ENCODE measurements at regions not wholly inside any gene's neighbourhood (a gene's known extent, or its start where the extent isn't known, plus 50 kb on each side); places are given as distances from the start of the nearest gene placed in this dataset.

DNA sequence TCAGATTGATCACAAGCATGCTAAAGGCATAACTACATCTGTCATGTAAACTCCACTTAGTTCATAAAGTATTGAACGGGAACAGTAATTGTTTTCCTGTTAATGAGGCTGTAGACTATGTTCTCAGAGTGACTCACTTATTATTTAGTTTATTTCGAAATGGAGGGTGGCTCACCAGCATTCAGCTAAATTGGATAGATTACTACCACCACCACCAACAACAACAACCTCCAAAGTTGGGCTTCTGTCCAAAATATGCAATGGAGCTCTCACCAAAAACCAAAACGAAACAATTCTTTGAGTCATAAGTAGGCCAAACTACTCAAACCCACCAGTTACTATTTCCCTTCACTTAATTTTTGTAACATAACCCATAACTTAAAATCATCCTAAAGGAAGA lies 127.9 kb upstream of the NRBF2 start:
- no peaks in the 10 kb centered on the region for H3K4me1 ChIP-seq (ENCODE audit: control insufficient read depth, insufficient read depth, low read length, poor library complexity, severe bottlenecking)
- H3K36me3 ChIP-seq (ENCODE audit: control insufficient read depth, insufficient read depth, low read length): no peaks in the 10 kb centered on the region
- H3K4me3 ChIP-seq (ENCODE audit: extremely low read depth, insufficient read depth, low read length, poor library complexity, severe bottlenecking): no peak overlapping the region
- no CpG with 5 or more reads among the region's 3 CpGs for WGBS, 2 experiments (ENCODE audit: insufficient coverage in 2 of 2)
- H3K27ac ChIP-seq (ENCODE audit: low read depth, low read length, severe bottlenecking): no peak overlapping the region
- H3K9me3 ChIP-seq (ENCODE audit: control insufficient read depth, low read length): no peaks in the 10 kb centered on the region

DNA sequence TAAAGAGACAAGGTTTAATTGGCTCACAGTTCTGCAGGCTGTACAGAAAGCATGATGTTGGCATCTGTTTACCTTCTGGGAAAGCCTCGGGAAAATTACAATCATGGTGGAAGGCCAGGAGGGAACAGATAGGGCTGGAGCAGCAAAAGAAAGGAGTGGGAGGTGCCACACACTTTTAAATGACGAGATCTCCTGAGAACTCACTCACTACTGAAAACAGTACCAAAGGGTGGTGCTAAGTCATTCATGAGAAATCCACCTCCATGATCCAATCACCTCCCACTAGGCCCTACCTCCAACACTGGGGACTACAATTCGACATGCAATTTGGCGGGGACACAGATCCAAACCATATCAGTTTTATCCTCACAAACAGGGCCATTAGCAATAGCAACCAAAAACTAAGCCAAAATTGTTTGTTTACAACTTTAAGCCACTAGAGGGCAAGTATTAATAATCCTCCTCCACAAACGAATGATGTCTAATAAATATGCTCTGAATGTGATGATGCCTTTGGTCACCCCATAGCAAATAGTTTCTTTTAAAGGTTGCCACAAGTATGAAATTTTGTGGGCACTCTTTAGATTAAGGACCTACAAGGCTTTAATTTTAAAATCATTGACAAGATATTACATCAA lies 129.2 kb upstream of the NRBF2 start:
- WGBS, 2 experiments (ENCODE audit: insufficient coverage in 2 of 2): 60 to 63% methylated on average over 2 to 3 of the region's 5 CpGs
- no peaks in the 10 kb centered on the region for H3K36me3 ChIP-seq (ENCODE audit: control insufficient read depth, insufficient read depth, low read length)
- H3K4me1 ChIP-seq (ENCODE audit: control insufficient read depth, insufficient read depth, low read length, poor library complexity, severe bottlenecking): no peaks in the 10 kb centered on the region
- no peak overlapping the region for H3K27ac ChIP-seq (ENCODE audit: low read depth, low read length, severe bottlenecking)
- H3K4me3 ChIP-seq (ENCODE audit: extremely low read depth, insufficient read depth, low read length, poor library complexity, severe bottlenecking): no peak overlapping the region
- no peaks in the 10 kb centered on the region for H3K9me3 ChIP-seq (ENCODE audit: control insufficient read depth, low read length)

DNA sequence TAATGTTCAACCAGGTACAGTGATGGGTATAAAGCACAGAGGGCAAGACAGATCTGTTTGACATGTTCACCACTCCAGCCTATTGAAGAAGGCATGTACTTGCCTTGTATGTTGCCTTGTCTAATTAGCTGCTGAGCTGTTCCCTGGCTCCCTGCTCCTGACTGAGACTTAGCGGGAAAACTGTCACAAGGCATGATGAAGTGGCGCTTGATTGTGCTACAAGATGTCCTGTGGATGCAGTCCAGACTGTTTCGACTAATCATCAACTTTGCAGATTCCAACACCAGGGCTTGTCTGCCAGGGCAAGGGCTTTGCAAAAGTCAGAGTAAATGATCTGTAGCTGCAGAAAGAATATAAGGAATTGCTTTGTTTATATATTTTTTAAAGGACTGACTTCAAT lies 136.2 kb upstream of the NRBF2 start:
- Histone ChIP-seq H3K9me3 (ENCODE audit: control insufficient read depth, low read length) (no peaks in the 10 kb centered on the region), H3K27ac (ENCODE audit: low read depth, low read length, severe bottlenecking) (no peak overlapping the region), H3K4me3 (ENCODE audit: extremely low read depth, insufficient read depth, low read length, poor library complexity, severe bottlenecking) (no peak overlapping the region), H3K4me1 (ENCODE audit: control insufficient read depth, insufficient read depth, low read length, poor library complexity, severe bottlenecking) (no peaks in the 10 kb centered on the region), H3K36me3 (ENCODE audit: control insufficient read depth, insufficient read depth, low read length) (no peaks in the 10 kb centered on the region)
- 45 to 77% methylated on average over 3 of the region's 3 CpGs for WGBS, 2 experiments (ENCODE audit: insufficient coverage in 2 of 2)

DNA sequence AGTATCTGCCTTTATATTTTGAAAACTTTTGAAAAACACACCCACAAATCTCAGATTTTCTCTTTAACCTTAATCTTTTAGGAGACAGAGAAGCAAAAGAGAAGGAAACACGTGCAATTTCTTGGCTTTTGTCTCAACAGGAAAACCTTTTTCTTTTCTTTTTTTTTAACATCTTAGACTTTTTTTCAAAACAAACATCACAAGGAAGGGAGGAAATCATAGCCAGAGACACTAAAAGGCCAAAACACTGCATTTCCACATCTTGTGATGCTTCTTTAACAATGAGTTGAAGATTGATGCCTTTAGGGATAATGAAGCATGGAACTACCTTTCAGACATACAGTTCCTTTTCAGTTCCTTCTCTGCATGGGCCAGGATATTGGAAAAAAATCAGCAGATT lies 136.6 kb upstream of the NRBF2 start:
- Histone ChIP-seq H3K4me1 (ENCODE audit: control insufficient read depth, insufficient read depth, low read length, poor library complexity, severe bottlenecking) (no peaks in the 10 kb centered on the region), H3K27ac (ENCODE audit: low read depth, low read length, severe bottlenecking) (no peak overlapping the region), H3K4me3 (ENCODE audit: extremely low read depth, insufficient read depth, low read length, poor library complexity, severe bottlenecking) (no peak overlapping the region), H3K9me3 (ENCODE audit: control insufficient read depth, low read length) (no peaks in the 10 kb centered on the region), H3K36me3 (ENCODE audit: control insufficient read depth, insufficient read depth, low read length) (no peaks in the 10 kb centered on the region)
- no CpG with 5 or more reads among the region's 1 CpG for WGBS, 2 experiments (ENCODE audit: insufficient coverage in 2 of 2)

DNA sequence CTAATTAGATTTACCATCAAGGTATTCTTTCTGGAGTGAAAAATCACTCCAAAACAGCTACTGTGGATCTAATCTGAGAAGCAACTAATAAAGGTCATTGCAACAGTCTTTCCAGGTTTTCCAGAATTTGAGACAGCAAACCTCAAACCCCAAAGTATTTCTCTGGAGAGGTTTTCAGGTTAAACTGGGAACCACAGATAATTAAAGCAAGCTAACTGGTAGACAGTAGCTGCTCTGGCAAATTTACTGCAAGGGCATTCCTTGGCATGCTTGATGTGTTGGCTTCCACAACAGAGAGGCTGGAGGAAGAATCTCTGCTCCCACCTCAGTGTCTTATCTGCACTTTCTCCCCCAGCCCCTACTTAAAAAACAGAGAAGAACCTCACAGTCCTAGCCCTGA lies 140.0 kb upstream of the NRBF2 start:
- Histone ChIP-seq H3K4me3 (ENCODE audit: extremely low read depth, insufficient read depth, low read length, poor library complexity, severe bottlenecking) (no peak overlapping the region), H3K9me3 (ENCODE audit: control insufficient read depth, low read length) (no peaks in the 10 kb centered on the region), H3K27ac (ENCODE audit: low read depth, low read length, severe bottlenecking) (no peak overlapping the region), H3K4me1 (ENCODE audit: control insufficient read depth, insufficient read depth, low read length, poor library complexity, severe bottlenecking) (no peaks in the 10 kb centered on the region), H3K36me3 (ENCODE audit: control insufficient read depth, insufficient read depth, low read length) (no peaks in the 10 kb centered on the region)

DNA sequence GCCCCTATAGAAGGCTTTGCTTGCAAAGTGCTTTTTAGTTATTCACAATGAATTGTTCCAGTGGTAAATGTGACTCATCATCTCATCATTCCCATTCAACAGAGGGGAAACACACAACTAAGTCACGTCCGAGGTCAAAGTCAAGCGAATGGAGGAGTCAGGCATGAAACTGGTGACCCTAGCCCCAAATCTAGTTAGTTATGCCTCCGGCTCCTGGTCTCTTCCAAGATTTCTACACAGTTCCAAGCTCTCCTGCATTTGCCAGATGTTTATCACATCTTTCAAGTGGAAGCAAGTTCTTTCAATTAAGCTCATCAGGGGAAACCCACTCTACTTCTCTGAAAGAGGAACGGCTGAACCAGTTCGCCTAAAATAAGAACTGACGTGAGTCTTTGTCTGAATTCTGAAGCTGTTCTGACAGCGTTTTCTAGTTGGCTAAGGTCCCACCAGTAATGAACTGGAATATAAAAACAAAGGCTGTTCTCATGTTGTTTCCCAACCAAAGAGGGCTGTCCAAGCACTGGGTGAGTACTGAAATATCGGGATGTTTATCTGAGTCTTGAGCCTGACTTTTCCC lies 140.9 kb upstream of the NRBF2 start:
- no peaks in the 10 kb centered on the region for H3K9me3 ChIP-seq (ENCODE audit: control insufficient read depth, low read length)
- no peaks in the 10 kb centered on the region for H3K36me3 ChIP-seq (ENCODE audit: control insufficient read depth, insufficient read depth, low read length)
- no peak overlapping the region for H3K27ac ChIP-seq (ENCODE audit: low read depth, low read length, severe bottlenecking)
- WGBS, 2 experiments (ENCODE audit: insufficient coverage in 2 of 2): 84 to 93% methylated on average over 8 of the region's 9 CpGs
- no peak overlapping the region for H3K4me3 ChIP-seq (ENCODE audit: extremely low read depth, insufficient read depth, low read length, poor library complexity, severe bottlenecking)
- no peaks in the 10 kb centered on the region for H3K4me1 ChIP-seq (ENCODE audit: control insufficient read depth, insufficient read depth, low read length, poor library complexity, severe bottlenecking)

DNA sequence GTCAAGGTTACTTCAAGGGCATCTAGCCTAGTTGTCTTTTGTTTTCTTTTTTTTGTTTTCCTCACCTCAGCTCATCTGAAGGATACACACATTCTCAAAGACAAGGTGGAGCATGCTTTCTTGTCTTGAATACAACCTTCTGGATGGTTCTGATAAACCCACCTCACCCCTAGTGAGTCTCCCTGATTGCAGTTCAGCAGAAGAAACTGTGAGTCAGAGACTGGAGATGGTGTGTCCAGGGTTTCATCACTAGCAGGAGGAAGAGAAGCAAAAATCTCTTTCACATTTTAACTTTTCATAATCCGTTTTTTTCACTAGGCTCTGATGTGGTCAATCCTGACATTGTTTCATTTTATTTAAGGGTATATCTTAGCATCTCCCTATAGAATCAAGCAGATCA lies 143.0 kb upstream of the NRBF2 start:
- no peaks in the 10 kb centered on the region for H3K9me3 ChIP-seq (ENCODE audit: control insufficient read depth, low read length)
- H3K36me3 ChIP-seq (ENCODE audit: control insufficient read depth, insufficient read depth, low read length): no peaks in the 10 kb centered on the region
- no peak overlapping the region for H3K4me3 ChIP-seq (ENCODE audit: extremely low read depth, insufficient read depth, low read length, poor library complexity, severe bottlenecking)
- no peaks in the 10 kb centered on the region for H3K4me1 ChIP-seq (ENCODE audit: control insufficient read depth, insufficient read depth, low read length, poor library complexity, severe bottlenecking)
- WGBS, 2 experiments (ENCODE audit: insufficient coverage in 2 of 2): no CpG with 5 or more reads among the region's 1 CpG
- no peak overlapping the region for H3K27ac ChIP-seq (ENCODE audit: low read depth, low read length, severe bottlenecking)

DNA sequence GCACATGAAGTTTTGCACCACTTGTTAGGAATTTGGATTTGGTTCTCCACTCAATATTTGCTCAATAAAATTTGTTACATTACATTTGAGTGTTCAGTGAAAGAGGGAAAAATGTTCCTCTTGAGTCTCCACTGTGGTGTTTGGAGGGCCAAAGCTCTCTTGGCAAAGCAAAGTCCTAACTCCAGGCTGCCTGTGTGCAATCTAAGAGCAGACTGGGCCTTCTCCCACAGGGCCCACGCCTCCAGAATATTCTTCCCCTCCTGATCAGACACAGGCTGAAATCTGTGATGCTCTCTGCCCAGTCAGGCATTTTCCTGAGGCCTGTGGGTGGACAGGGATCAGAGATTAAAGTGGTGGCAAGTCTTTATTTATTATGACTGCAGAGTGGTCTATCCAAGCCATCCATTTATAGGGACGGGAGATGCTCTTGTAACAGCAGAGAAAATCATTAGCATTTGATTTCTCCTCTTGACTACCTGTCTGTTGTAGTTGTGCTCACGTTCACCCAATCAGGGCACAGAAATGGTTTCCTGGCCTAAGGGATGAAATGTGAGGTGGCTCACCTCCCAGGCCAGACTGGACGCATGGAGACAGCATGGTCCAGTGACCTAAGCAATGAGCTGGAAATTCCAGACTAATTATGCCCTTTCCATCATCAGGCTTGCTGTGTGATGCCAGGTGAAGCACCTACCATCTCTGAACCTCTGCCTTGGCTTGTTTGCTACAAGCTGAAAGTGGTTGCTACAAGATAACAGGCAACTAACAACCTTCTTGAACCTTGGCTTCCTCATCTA lies 147.1 kb upstream of the NRBF2 start:
- Histone ChIP-seq H3K4me3 (ENCODE audit: extremely low read depth, insufficient read depth, low read length, poor library complexity, severe bottlenecking) (no peak overlapping the region), H3K4me1 (ENCODE audit: control insufficient read depth, insufficient read depth, low read length, poor library complexity, severe bottlenecking) (peaks cover under 1% of the 10 kb centered on the region), H3K9me3 (ENCODE audit: control insufficient read depth, low read length) (no peaks in the 10 kb centered on the region), H3K27ac (ENCODE audit: low read depth, low read length, severe bottlenecking) (no peak overlapping the region), H3K36me3 (ENCODE audit: control insufficient read depth, insufficient read depth, low read length) (no peaks in the 10 kb centered on the region)
- WGBS, 2 experiments (ENCODE audit: insufficient coverage in 2 of 2): 67 to 100% methylated on average over 1 to 3 of the region's 4 CpGs

DNA sequence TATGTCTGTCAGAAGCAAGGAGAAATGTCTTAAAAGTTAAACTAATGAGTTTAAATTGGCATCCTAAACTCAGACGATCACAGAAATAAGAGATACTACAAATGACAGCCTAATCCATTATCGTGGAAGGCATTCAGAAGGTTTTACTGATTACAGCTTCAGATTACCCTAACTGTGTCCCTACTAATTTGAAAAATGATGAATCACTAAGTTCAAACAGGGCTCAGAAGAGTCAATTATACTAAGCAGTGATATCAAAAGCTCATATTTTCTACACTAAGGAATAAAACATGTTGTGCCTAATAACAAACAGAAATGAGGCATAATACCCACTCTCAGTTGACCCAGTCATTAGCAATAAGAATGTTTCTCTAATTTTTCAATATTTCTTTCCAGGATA lies 152.0 kb upstream of the NRBF2 start:
- WGBS, 2 experiments (ENCODE audit: insufficient coverage in 2 of 2): 71% methylated on average over 1 of the region's 2 CpGs; no CpG with 5 or more reads in 1 of the 2 experiments
- Histone ChIP-seq H3K4me1 (ENCODE audit: control insufficient read depth, insufficient read depth, low read length, poor library complexity, severe bottlenecking) (peaks cover 5% of the 10 kb centered on the region), H3K9me3 (ENCODE audit: control insufficient read depth, low read length) (peaks cover 4% of the 10 kb centered on the region), H3K36me3 (ENCODE audit: control insufficient read depth, insufficient read depth, low read length) (no peaks in the 10 kb centered on the region), H3K4me3 (ENCODE audit: extremely low read depth, insufficient read depth, low read length, poor library complexity, severe bottlenecking) (no peak overlapping the region), H3K27ac (ENCODE audit: low read depth, low read length, severe bottlenecking) (no peak overlapping the region)

DNA sequence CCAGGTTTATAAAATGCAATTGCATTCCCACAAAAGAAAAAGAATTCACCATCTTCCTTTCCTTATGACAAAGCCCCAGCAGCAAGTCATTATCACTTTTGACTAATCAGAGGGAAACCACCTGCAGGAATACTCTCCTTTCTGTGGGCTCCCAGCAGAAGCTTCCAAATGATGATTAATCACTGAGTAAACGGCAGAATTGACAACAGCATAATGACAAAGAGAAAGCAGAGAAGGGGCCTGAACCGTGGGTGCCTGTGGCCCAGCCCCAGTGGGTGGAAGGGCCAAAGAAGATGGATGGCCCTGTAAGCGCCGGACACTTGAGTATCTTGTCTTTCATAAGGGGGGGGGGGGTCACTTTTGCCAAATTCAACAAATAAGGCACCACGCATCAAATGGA lies 152.4 kb upstream of the NRBF2 start:
- Histone ChIP-seq H3K4me1 (ENCODE audit: control insufficient read depth, insufficient read depth, low read length, poor library complexity, severe bottlenecking) (peaks cover 5% of the 10 kb centered on the region), H3K9me3 (ENCODE audit: control insufficient read depth, low read length) (peaks cover 4% of the 10 kb centered on the region), H3K27ac (ENCODE audit: low read depth, low read length, severe bottlenecking) (no peak overlapping the region), H3K36me3 (ENCODE audit: control insufficient read depth, insufficient read depth, low read length) (no peaks in the 10 kb centered on the region), H3K4me3 (ENCODE audit: extremely low read depth, insufficient read depth, low read length, poor library complexity, severe bottlenecking) (no peak overlapping the region)
- WGBS, 2 experiments (ENCODE audit: insufficient coverage in 2 of 2): 0 to 17% methylated on average over 1 to 2 of the region's 5 CpGs

DNA sequence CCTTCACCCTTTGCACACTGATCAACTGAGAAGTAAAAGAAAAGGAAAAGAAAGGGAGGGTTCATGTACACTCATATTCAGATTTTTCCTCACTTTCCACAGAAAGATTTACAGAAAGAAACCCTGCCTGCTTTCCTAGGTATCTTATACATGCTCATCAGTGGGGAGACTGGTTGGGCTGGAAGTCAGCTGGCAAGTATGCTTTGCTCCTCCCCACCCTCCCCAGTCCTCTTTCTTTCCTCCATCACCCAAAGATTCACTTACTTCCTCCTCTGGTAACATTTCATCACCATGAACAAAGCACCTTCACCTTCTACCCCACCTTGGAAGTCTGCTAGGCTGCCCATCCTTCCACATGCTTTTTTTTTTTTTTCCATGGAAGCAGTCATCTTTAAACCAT lies 153.2 kb upstream of the NRBF2 start:
- Histone ChIP-seq H3K36me3 (ENCODE audit: control insufficient read depth, insufficient read depth, low read length) (no peaks in the 10 kb centered on the region), H3K4me3 (ENCODE audit: extremely low read depth, insufficient read depth, low read length, poor library complexity, severe bottlenecking) (no peak overlapping the region), H3K27ac (ENCODE audit: low read depth, low read length, severe bottlenecking) (no peak overlapping the region), H3K4me1 (ENCODE audit: control insufficient read depth, insufficient read depth, low read length, poor library complexity, severe bottlenecking) (peaks cover 5% of the 10 kb centered on the region), H3K9me3 (ENCODE audit: control insufficient read depth, low read length) (peaks cover 4% of the 10 kb centered on the region)
